HG03378 (cell line): ENCODE measurements at regions not wholly inside any gene's neighbourhood (a gene's known extent, or its start where the extent isn't known, plus 50 kb on each side); places are given as distances from the start of the nearest gene placed in this dataset.
"Not testable (repeated sequence)": the region's sequence is repeated elsewhere in the genome, so short reads cannot be mapped to it uniquely, and the experiment has no call there.

Experiments used
- ATAC-seq: cut with Tn5 transposase; IDR thresholded peaks from one replicate; pipeline ENCODE4 v1.9.1; 2021; ENCODE audit warnings: mild to moderate bottlenecking, moderate library complexity; ENCODE audit not compliant: unreplicated experiment

DNA sequence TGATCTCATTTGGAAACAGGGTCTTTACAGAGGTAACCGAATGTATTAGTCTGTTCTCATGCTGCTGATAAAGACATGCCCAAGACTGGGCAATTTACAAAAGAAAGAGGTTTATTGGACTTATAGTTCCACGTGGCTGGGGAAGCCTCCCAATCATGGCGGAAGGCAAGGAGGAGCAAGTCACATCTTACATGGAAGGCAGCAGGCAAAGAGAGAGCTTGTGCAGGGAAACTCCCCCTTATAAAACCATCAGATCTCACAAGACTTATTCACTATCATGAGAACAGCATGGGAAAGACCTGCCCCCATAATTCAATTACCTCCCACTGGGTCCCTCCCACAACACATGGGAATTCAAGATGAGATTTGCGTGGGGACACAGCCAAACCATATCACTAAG is 171.8 kb upstream of the ID2 start:
- not testable (repeated sequence) for ATAC-seq

DNA sequence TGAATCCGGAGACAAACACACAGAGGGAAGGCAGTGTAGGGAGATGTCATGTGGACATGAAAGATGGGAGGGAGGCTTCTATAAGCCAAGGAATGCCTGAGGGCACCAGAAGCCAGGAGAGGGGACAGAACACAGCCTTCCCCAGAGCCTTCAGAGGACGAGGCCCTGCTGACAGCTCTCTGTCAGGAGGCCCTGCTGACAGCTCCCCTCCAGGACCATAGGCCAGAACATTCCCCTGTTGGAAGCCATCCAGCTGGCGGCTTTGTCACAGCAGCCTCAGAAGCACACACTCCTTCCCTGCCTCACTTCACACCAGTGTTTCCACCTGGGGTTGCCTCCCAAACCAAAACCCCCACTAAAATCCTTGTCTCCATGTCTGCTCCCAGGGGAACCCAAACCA is 171.3 kb upstream of the ID2 start:
- ATAC-seq = no peak

DNA sequence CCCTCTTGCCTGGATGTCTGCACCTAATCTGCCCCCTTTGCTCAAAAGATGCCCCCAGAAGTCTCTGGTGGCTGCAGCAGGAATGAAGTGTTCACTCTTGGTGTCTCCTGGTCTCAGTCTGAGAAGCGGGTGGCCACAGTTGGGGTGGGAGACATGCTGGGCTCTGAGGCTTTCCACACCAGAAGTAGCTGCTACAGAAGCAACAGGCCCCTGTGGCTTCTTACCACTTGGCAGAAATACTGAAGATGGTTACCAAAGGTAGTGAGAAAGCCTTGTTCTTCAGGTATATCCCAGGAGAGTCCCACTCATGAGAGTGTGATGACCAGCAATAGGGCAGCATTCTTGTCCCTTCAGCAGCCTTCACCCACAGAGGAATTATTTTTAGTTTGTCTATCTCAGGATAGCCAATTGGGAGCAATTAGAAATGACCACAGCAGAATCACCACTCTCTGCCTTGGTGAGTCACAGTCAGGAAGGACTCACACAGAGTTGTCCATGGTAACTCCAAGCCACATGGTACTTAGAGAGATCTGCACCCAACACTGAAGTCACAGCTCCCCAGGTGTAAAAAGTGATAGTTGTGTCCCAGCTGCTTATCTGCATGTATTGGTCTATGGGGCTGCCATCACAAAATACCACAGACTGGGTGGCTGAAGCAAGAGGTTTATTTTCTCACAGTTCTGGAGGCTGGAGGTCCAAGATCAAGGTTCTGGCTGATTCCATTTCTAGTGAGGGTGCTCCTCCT is 169.8 kb upstream of the ID2 start:
- no peak for ATAC-seq

DNA sequence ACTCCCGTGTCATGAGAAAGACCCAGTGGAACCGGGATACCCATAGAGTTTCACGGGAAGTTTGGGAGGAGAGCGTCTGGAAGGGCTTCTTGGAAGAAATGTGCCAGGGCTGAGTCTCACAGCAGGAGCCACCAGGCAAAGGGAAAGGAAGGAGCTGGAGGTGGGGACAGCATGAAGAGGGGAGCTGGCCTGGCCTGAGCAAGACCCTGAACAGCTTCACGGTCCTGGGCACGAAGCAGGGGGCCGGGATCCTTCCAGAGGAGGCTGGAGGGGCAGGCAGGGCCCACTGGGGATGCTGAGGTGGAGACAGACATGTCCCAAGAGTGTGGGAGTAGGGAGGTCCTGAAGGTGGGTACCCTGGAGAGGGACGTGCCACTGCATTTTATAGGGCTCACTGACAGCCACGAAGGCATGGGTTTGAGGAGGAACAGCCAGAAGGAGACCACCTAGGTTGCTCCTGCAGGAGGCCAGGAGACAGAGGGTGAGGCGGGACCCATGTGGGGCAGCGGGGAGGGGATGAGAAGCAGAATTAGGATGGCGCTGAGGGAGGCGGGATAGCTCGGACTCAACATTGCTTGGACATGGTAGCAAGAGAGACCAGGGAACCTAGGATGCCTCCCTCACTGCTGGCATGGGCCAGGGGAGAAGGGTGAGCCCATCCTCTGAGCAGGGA is 168.1 kb upstream of the ID2 start:
- ATAC-seq = no peak

DNA sequence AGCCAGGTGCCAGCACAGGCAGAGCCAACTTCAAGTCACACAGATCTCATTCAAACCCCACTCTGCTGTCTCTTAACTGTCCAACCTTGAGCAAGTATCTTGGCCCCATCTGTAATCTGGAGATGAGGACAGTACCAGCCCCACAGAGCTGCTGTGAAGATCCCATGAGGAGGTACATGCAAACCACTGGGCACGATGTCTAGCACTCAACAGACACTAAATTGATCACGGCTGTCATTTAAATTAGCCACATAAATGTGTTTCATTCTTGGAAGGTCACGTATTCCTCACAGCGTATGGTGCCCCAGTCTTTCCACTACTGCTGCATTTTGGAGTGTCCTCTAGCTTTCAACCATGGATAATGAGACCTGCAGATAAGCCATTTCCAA is 167.6 kb upstream of the ID2 start:
- no peak for ATAC-seq

DNA sequence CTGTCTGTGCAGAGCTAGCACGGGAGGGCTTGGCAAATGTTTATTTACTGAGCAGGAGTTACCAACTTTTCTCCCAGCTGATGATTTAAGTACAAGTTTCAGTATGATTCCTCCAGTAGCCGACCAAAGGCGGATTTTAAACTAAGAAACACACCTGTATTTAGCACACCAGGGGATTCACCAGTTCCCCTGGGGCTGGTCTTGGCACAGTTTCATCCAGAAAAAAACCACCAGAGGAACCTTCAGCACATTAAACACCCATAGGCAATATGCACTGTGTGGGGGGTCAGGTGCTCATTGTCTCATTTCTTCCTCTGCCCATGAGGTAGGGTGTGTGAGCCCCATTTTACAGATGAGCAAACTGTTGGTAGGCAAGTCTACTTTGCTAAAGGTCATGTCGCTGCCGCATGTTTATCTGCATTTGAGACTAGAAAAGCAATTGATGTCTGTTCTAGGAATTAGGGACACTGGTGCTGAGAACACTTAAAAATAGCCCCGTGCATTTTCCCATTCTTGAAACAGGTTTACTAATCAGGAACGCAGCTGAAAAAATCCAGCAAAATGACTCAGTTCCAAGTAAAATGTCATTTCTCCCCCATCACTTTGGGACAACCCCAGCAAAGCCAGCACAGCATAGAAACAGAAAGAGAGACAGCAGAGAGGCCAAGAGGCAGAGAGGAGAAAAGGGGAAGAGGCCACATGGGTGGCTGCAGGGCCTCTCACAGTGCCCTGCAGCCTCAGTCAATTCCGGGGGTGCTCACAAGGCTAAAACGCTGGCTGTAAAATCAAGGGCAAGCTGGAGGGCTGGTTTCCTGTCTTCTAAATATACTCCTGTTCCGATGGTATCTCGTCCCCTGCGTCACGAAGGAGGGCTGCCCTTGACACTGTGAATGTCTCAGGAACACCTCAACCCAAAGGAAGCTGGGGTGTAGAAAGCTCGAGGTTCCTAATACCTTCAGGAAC is 166.8 kb upstream of the ID2 start:
- peak; percentile 57 for ATAC-seq

DNA sequence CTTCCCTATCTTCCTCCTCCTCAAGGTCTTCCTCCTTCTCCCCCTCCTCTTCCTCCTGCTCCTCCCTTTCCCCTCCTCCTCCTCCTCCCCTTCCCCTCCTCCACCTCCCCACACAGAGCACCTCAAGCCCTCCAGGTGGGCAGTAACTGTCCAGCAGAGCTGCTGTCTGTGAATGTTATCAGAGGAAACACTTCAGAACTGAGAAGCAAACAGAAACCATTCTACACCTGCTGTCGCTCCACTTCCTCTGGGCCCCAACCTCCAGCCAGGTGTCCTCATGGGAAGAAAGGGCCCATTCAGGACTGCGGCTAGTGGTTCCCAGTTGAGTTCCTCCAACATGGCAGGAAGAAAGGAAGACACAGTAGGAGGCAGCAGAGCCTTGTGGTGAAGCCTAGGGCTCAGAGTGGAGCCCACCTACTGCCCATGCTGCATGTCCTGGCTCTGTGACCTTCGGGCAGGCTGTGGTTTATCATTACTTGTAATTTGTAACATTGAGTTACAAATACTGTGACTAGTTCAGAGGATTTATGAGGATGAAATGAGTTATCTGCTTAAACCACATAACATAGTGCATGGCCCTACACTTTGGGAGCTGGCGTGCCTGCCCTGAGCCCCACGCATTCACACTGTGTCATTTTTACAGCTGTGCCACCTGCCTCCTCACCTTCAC is 165.9 kb upstream of the ID2 start:
- peak; percentile 31 for ATAC-seq

DNA sequence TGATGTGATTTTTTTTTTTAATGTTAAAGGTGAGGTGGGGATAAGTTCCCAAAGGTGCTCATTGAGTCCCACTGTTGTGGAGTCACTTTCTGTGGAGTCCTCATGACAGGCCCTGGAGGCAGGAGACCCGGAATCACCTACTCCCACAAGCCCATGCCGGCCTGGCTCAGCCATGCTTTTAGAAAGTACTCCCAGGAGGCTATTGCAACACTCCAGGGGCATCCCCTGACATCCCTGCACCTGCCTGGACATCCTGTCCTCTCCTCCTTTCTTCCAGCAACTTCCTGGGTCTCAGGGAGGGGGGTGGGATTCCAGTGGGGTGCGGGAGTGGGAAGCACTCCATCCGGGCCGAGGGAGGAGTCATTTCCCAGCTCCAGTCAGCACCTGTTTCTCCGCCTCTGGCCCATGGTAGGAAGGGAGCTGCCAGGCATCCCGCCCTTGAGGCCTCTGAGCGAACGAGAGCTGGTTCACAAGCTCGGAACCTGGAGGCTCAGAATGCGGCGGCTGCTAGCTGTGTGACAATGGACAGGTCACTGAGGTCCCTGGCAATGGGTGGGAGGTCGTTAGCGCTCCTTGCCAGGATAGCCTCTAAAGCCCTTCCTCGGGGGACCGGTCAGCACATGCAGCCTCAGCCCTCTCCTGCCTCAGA is 163.9 kb upstream of the ID2 start:
- ATAC-seq = no peak

DNA sequence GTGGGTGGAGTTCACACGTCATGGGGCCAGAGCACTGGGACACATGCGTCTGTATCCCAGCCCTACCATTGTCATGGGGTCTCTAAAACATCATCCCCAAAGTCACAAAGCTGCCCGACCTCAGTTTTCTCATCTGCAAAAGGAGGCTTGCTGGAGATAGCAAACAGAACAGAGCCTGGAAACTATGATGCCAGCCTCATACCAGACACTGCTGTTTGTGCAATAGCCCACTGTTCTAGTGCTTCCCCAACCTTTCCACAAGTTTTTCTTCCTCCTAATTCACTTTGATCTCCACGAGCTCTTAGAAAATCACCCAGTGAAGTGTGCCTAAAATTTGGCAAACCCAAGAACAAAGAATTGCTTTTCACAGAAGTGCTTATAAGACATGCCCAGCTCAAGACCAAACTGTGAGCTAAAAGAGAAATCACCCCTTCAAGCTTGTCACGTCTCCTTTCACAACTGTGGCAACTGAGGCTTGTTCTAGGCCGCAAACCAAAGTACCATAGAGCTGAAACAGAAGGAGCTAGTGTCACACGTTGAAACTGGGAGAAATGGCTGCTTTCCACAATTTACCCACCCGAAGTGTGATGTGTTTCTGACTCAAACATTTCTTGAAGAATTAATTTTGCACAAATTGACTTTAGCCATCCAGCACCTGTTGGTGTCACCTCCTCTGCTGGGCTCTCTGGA is 162.7 kb upstream of the ID2 start:
- no peak for ATAC-seq

DNA sequence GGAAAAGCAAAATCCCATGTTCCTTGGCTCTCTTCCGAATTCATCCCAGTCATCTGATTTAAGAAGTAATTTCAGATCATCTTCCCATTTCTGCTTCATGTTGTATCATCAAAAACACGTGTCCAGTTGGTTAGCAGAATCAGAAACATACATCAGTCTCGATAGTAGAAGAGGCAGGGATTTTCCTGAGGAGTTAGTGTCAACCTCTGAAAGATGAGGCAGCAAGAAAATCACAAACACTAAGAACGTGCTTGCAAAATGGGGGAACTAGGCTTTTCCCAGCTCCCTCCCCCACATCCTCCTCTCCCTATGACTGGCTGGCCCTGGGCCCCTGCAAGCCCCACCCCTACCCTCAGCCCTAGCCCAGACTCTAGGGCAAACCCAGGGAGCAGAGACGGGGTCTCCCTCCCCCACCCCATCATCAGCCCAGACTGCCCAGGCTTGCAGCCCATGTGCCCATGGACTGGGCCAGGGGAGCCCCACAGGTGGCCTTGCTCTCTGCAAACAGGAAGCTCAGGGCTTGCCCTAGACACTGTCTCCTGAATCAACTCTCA is 161.0 kb upstream of the ID2 start:
- ATAC-seq = no peak

DNA sequence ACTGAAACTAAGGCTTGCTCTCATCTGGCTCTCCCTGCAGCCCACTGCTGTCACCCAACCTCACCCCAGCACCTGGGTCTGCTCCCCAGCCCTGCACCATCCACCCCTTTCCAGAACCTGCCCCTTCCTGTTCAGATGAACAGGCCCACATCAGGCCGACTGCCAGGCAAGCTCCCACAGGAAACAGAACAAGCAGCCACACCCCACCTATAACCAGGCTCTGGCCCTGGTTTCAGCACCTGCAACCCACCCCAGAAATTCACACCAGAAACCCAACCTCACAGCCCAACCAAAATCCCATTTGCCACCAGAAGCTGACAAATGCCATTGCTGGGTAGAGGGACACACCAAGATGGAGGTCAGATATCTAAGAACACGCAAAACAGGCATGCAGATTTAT is 159.2 kb upstream of the ID2 start:
- no peak for ATAC-seq

DNA sequence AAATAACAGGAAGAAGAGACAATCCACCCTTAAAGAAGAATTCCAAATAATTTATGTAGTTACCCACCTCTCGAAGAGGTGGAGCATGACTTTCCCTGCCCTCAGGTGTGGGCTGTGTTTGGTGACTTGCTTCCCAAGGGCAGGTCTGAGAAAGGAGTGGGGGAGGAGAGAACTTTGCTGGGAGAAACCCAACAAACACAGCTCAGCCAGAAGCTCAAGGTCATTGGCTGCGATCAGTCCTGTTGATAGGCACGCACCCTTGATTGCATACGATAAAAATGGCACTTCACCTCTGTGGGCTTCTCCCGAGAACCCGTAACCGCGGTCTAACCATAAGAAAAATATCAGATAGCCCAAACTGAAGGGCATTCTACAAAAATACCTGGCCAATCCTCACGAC is 157.5 kb upstream of the ID2 start:
- no peak for ATAC-seq

DNA sequence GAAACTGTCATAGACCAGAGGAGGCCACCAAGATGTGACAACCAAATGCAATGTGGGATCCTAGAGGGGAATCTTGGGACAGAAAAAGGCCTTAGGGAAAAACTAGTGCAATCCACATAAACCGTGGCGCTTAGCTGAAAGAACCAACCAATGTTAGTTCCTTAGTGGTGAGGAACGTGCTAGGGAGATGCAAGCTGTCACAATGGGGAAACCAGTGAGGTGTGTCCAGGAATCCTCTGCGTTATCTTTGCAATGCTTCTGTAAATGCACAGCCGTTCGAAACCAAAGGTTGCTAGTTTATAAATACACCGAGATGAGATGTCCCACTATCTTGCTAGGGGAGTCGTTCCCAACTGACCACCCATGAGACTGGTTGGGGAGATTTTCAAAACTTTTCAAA is 157.0 kb upstream of the ID2 start:
- no peak for ATAC-seq

DNA sequence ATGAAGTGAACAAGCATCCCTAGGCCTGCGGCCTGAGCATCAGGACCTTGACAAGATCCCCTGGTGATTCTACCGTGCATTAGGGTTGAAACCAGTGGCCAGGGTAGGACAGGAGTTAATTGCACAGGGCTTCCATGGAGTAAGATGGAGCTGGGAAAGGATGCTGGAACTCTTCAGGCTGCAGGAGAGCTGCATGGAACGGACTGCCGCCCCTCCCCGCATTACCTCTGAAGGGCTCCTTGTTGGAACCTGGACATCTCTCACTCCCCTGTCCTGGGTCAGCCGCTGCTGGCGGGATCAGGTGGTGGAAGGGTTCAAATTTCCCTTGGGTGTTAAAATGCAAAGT is 156.6 kb upstream of the ID2 start:
- ATAC-seq = no peak

DNA sequence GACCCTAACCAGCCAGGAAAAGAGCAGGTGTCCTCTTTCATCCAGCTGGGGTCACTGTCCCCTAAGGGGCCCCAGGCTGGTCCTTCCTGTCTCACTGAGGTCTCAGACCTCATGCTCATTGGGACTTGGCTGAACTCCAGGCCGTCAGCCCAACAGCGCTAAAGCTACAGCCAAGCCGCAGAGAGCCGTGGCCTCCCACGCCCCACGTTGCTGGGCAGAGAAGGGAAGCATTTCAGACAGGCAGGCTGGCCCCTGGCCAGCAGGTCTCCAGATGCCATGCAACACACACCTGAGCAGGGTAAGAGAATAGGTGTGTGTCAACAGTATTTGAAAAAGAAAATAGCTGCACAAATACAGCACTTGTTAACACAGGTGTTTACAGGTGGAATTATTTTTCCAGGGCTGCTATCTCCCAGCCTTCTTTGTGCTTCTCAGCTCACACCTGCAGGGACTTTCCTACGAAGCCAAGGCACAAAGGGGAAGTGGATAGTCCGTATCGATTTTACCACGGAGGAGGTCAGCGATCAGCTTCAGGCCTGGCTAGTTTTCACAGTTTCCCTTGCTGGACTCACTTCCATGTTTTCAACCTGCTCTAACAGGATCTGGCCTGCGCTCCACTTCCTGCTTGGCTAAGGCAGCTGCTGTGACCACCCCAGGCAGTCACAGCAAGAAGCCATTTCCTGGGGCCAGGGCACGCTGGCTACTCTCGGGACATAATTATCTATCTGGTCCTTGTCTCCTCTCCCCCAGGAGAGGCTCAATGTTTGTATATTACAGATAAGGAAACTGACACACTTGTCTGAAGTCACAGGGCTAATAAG is 156.1 kb upstream of the ID2 start:
- ATAC-seq = peak; percentile 82

DNA sequence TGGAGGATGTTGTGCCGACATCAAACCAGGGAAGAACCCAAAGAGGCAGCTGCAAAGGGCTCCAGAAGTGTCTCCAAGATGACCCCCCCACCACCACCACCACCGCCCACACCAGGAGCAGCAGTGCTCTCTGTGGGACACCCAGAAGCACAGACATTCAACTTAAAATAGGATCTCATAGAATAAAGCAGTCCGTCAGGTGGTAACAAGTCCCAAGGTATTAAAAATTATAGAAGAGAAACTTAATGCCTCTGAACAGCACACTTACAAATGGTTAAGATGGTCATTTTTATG is 155.5 kb upstream of the ID2 start:
- ATAC-seq = no peak

DNA sequence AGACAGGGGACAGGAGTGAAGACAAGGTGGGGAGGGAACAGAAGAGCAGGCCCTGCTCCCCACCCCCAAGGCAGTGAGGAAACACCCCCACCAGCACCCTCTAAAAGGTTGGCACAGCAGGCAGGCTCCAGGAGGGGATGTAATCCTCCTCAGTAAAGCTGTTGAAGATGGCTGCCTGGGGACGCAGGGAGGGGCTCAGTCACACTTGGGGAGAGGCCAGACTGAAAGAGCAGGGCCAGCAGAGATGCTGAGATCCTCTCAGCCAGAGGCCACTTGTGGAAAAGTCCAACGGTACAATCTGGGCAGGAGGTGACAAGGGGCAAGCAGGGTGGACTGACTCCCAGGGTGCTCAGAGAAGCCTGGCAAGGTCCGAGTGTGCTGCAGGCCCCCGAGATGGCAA is 154.8 kb upstream of the ID2 start:
- ATAC-seq = no peak

DNA sequence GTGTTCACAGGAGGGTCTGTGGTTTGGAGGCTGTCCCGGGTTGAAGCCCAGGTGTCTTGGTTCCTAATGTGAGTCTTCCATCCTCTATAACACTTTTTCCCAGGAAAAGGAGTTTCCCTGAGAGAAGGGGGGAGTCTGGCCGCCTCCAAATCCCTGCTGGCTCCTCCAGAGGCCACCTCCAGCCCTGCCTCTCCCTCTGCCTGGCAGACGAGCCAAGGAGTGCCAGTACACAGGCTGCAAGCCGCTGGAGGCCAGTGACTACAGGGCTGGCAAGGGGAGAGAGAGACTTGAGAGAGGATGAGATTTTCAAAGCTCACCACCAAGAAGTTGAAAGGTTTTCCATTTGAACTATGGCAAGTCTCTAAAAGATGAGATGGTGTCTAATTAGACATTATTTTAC is 154.2 kb upstream of the ID2 start:
- ATAC-seq = no peak

DNA sequence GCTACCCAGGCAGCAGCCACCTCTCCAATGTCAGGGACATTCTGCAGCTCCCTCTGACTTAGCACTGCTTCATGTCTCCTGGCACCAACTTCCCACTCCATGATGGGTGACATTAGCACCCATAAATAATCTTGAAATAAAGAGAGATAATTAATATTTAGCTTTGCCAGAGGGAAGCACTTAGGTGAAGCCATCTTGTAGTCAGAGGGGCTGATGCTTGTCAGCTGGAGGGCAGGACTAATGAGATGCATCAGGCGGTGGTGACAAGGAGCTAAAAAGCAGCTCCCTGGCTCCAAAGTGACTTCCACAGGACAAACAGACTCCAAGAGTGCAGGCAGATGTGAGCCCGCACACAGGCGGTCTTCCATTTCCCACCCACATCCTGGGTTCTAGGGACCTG is 153.0 kb upstream of the ID2 start:
- ATAC-seq = no peak
